A673 (cell line): ENCODE measurements at regions not wholly inside any gene's neighbourhood (a gene's known extent, or its start where the extent isn't known, plus 50 kb on each side); places are given as distances from the start of the nearest gene placed in this dataset.

Experiments
- CTCF ChIP-seq: fragments of 300-800, 200-600 bp; sonication (generic); conservative IDR thresholded peaks from 2 replicates; pipeline ENCODE4 v1.5.1; 2017; ENCODE audit warnings: low read depth, mild to moderate bottlenecking, antibody characterized with exemption, low read length, moderate library complexity, mixed read lengths
- EZH2 ChIP-seq: fragments of 200-600 bp; sonication (generic); IDR thresholded peaks from 2 replicates; pipeline ENCODE4 v1.6.1; 2017; ENCODE audit warnings: borderline replicate concordance, low read depth, mild to moderate bottlenecking, mixed read lengths, antibody characterized with exemption, low read length; ENCODE audit not compliant: poor library complexity, severe bottlenecking

GRCh38 chr6:5904532-5904931 lies 102.2 kb downstream of the NRN1 start:
- TF ChIP-seq CTCF, result no peak
- TF ChIP-seq EZH2, result no peak
